IPS-18a (cell line): ENCODE measurements at regions not wholly inside any gene's neighbourhood (a gene's known extent, or its start where the extent isn't known, plus 50 kb on each side); places are given as distances from the start of the nearest gene placed in this dataset.

ENCODE experiments used
- H3K27ac ChIP-seq: one replicate; pipeline ENCODE4 v1.5.1; 2013; ENCODE audit warnings: low read length
- H3K27me3 ChIP-seq: one replicate; pipeline ENCODE4 v1.6.1; 2013; ENCODE audit warnings: mild to moderate bottlenecking, low read length; ENCODE audit not compliant: control insufficient read depth, insufficient read depth
- H3K36me3 ChIP-seq: one replicate; pipeline ENCODE4 v1.6.1; 2013; ENCODE audit warnings: low read depth, low read length; ENCODE audit not compliant: control insufficient read depth
- H3K4me1 ChIP-seq: one replicate; pipeline ENCODE4 v1.6.1; 2013; ENCODE audit warnings: low read depth, low read length; ENCODE audit not compliant: control insufficient read depth
- H3K4me3 ChIP-seq: one replicate; pipeline ENCODE4 v1.5.1; 2013; ENCODE audit warnings: low read length
- H3K9ac ChIP-seq: one replicate; pipeline ENCODE4 v1.6.1; 2013; ENCODE audit warnings: mild to moderate bottlenecking, low read length, moderate library complexity
- H3K9me3 ChIP-seq: one replicate; pipeline ENCODE4 v1.6.1; 2013; ENCODE audit warnings: low read depth, low read length; ENCODE audit not compliant: control insufficient read depth

DNA sequence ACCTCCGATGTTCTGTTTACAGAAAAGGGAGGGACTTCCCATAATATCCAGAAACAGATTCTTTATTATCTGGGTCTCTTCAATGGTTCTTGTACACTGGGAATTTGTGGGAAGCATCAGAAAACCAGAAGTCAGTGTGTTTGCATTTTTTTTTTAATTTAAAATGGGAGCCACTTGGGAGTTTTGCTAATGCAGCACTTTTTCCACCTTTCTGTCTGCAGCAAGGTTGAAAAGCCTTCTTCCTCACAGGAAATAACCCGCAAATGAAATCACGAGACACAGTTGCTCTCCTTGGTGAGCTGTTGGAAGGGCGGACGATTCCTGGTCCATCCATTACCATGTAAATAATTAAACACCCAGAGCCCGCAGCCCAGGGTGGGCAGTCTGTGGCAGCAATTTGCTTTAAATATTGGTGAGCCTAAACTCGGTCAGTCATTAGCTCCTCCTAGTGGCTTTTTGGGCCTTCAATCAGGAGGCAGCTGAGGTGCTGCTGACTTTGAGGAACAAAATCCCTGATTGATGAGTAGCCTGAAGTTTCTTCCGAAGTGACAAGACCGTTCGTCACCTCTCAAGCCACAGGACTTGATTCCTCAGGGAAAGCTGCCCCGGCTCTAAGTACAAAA lies 471.5 kb downstream of the EPHA4 start:
- H3K9me3 ChIP-seq, result no peaks in the 10 kb centered on the region
- H3K9ac ChIP-seq, result no peak overlapping the region
- no peak overlapping the region for H3K4me3 ChIP-seq
- no peak overlapping the region for H3K27ac ChIP-seq
- H3K36me3 ChIP-seq, result no peaks in the 10 kb centered on the region
- H3K4me1 ChIP-seq, result peaks cover 4% of the 10 kb centered on the region
- H3K27me3 ChIP-seq, result no peaks in the 10 kb centered on the region

DNA sequence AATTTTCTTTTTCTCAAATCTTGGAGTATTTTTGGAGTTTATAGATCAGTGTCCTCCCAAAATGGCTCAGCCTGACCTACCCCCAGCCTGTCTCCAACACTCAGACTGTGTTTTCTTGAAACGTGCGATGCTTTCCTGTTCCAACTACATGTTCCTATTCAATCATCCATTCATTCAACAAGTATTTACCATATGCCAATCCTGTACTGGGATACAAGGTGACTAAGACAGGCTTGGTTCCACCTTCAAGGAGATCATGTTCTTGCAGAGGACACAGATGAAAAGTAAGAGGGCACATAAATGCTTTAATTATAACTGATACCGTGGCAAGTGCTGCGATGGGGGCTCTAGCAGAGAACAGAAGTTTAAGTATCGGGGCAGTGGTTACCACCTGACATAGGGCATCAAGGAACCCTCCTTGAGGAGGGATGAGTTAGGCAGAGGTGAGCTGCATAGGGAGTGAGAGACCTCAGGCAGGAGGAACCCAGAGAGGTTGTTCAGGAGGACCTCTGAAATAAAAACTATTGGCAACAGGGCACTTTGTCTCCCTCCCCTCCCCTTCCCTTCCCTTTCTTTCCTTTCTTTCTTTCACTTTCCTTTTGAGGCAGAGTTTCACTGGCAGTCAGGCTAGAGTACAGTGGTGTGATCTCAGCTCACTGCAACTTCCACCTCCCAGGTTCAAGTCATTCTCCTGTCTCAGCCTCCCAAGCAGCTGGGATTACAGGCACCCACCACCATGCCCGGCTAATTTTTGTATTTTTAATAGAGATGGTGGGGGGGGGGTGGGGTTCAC lies 469.0 kb downstream of the EPHA4 start:
- Histone ChIP-seq H3K9ac (no peak overlapping the region), H3K27ac (no peak overlapping the region), H3K36me3 (no peaks in the 10 kb centered on the region), H3K4me1 (peaks cover 4% of the 10 kb centered on the region), H3K9me3 (no peaks in the 10 kb centered on the region), H3K27me3 (no peaks in the 10 kb centered on the region), H3K4me3 (no peak overlapping the region)

DNA sequence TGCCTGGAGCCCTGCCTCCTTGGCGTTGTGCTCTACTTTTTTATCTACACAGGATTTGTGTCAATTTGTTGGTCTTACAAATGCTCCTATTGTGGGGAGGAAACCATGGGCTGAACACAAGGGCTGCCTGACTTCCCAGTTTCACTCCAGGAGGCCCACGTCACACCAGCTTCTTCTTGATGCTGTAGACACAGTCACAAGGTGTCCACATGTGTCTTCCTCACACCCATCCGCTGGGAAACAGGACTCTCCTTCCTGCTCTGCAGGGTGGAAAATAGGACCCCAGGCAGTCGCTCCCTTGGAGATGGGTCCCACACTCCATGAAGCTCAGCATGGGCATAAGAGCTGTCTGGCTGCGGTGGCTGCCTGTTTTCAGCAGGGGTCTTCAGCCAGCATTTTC lies 468.2 kb downstream of the EPHA4 start:
- H3K4me1 ChIP-seq, result peaks cover 4% of the 10 kb centered on the region
- H3K9ac ChIP-seq, result no peak overlapping the region
- H3K4me3 ChIP-seq, result no peak overlapping the region
- no peaks in the 10 kb centered on the region for H3K27me3 ChIP-seq
- no peaks in the 10 kb centered on the region for H3K9me3 ChIP-seq
- H3K27ac ChIP-seq, result no peak overlapping the region
- no peaks in the 10 kb centered on the region for H3K36me3 ChIP-seq

DNA sequence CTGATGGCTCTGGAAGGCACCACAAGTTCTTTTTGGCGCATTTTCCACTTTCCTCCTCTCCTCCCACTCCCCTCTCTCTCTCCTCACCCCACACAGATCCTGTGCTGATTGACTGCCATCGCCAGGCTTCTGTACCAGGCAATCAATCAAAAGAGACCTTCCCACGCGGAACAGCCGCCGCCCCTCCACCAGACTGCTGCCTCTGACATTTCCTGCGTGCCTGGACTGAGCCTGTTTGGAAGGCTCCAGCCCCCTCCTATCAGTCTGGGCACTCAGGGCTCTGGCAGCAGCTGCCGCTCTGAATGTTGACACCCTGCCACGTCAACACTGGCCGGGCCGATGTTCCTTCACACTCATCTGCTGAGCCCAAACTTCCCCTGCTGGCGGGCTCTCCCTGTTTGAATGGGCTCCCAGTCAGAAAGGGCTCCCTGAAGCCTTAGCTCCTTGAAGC lies 467.7 kb downstream of the EPHA4 start:
- H3K9ac ChIP-seq, result no peak overlapping the region

DNA sequence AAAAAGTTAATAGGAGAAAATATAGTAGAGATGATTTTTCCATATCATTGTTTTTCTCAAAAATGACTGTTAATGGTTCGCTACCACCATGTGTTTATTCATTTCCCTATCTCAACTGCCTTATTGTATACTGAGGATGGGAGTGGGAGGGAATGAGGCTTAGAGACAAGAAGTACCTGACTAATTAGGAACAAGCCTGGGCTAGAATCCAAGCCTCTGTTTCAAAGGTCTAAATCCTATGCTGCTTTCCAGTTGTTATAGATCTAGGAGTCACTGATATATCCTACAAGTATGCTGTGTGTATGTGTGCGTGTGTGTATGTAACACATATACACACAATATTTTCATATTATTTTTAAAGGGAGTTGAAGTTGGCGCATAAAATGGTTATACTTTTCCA lies 465.9 kb downstream of the EPHA4 start:
- H3K27ac ChIP-seq, result no peak overlapping the region
- no peaks in the 10 kb centered on the region for H3K27me3 ChIP-seq
- H3K4me3 ChIP-seq, result no peak overlapping the region
- no peak overlapping the region for H3K9ac ChIP-seq
- H3K36me3 ChIP-seq, result no peaks in the 10 kb centered on the region
- H3K9me3 ChIP-seq, result no peaks in the 10 kb centered on the region
- peaks cover 4% of the 10 kb centered on the region for H3K4me1 ChIP-seq

More for the DNA sequence above, 467.7 kb downstream of the EPHA4 start:
- H3K4me1 ChIP-seq, result peaks cover 4% of the 10 kb centered on the region
- no peak overlapping the region for H3K4me3 ChIP-seq
- H3K36me3 ChIP-seq, result no peaks in the 10 kb centered on the region
- no peaks in the 10 kb centered on the region for H3K27me3 ChIP-seq
- no peak overlapping the region for H3K27ac ChIP-seq
- no peaks in the 10 kb centered on the region for H3K9me3 ChIP-seq

DNA sequence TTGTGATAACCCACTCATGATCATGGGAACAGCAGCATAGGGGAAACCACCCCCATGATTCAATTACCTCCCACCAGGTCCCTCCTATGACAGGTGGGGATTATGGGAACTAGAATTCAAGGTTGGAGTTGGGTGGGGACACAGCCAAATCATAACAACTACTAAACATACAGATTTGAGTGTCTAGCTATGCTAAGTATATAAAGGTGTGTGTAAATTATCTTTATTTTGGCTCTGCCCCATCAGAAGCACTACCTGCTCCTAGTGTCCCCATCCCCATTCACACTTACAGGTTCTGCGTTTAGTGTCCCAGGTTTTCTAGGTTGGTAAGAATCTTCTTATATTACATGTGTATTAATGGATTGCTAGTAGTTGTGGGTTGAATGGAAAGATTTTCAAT lies 464.7 kb downstream of the EPHA4 start:
- H3K27ac ChIP-seq, result no peak overlapping the region
- H3K9me3 ChIP-seq, result no peaks in the 10 kb centered on the region
- no peaks in the 10 kb centered on the region for H3K36me3 ChIP-seq
- H3K4me1 ChIP-seq, result peaks cover 4% of the 10 kb centered on the region
- no peaks in the 10 kb centered on the region for H3K27me3 ChIP-seq
- no peak overlapping the region for H3K4me3 ChIP-seq
- H3K9ac ChIP-seq, result no peak overlapping the region

DNA sequence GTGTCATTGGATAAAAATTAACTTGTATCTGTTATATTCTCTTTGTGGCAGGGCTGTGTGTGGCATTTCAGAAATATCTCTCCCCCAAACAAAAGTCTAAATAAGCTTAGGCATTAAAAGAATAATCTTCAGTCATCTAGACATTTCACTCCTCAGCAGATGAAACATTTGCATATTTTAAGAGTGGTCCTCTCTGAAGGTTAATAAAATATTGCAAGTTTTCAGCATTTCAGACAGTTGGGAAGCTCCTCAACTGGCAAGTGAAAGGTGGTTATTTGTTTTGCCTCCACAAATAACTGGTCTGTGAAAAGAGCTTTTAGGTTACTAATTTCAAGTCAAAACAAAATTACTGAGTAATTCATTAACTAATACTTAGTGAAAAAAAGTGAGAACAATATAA lies 462.6 kb downstream of the EPHA4 start:
- Histone ChIP-seq H3K36me3 (no peaks in the 10 kb centered on the region), H3K4me1 (peaks cover 2% of the 10 kb centered on the region), H3K9me3 (no peaks in the 10 kb centered on the region), H3K27ac (no peak overlapping the region), H3K27me3 (no peaks in the 10 kb centered on the region), H3K9ac (no peak overlapping the region), H3K4me3 (no peak overlapping the region)

DNA sequence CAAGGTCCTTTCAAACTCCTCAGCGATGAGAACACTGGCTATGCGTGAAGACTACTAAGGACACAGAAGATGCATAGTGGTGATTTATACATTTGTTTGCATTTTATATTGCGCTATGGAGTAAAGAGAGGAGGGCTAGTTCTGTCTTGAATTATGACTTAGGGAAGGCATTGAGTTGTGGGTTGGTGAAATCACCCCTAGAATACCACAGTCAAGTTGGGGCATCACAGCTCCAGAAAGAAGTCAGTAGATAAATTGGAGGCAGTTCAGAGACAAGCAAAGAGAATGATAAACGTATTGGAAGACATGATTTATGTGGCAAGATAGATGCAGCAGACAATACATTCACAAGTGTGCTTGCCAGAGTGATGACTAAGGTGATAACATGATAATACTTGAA lies 460.4 kb downstream of the EPHA4 start:
- Histone ChIP-seq H3K36me3 (no peaks in the 10 kb centered on the region), H3K9ac (no peak overlapping the region), H3K4me1 (no peaks in the 10 kb centered on the region), H3K27me3 (no peaks in the 10 kb centered on the region), H3K4me3 (no peak overlapping the region), H3K9me3 (no peaks in the 10 kb centered on the region), H3K27ac (no peak overlapping the region)

DNA sequence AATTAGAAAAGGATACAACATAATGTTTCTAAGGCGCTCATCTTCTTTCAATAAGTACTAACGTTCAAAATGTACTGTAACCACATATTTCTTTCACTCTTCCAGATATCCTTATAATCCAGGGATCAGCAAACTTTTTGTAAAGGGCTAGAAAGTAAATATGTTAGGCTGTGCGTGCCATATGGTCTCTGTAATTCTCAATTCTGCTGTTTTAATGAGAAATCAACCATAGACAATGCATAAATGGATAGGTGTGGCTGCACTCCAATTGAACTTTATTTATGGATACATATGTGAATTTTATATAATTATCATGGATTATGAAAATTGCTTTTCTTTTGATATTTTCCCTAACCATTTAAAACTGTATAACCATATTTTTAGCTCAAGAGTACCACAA lies 459.4 kb downstream of the EPHA4 start:
- H3K9me3 ChIP-seq, result no peaks in the 10 kb centered on the region
- no peak overlapping the region for H3K27ac ChIP-seq
- no peak overlapping the region for H3K4me3 ChIP-seq
- no peaks in the 10 kb centered on the region for H3K4me1 ChIP-seq
- H3K36me3 ChIP-seq, result no peaks in the 10 kb centered on the region
- no peak overlapping the region for H3K9ac ChIP-seq
- no peaks in the 10 kb centered on the region for H3K27me3 ChIP-seq

DNA sequence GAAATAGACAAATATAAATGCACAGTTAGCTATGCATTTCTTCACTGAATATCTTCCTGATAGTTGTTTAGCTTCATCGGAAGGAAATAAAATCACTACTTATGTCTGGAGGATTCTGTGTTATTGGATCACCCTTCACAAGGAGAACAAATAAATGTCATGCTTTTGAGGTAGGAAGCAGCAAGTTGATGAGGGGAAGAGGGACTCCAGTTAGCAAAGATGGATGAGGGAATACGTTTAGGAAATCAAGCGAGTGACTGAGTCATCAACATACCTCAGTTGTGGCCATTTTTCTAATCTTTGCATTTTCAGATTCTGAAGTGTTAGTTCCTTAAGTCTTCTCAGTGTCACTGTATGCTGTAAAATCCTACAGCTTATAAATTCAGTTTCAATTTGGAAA lies 456.2 kb downstream of the EPHA4 start:
- Histone ChIP-seq H3K4me3 (no peak overlapping the region), H3K36me3 (no peaks in the 10 kb centered on the region), H3K27me3 (no peaks in the 10 kb centered on the region), H3K9ac (no peak overlapping the region), H3K4me1 (no peaks in the 10 kb centered on the region), H3K9me3 (no peaks in the 10 kb centered on the region), H3K27ac (no peak overlapping the region)

DNA sequence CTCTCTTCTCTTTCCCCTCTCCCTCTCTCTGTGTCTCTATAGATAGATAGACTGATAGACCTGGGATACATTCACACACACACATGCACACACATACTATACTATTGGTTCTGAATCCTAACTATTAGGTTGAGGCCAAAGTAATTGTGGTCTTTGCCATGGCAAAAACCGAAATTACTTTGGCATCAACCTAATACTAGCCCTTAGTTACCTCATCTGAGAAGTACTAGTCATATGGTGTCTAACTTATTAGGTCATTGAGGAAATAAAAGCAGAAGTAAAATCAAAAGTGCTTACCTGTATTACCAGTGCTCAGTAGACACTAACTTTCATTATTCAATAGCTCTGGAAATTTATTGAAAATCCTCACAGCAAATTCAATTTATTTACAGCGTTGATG lies 451.5 kb downstream of the EPHA4 start:
- no peaks in the 10 kb centered on the region for H3K27me3 ChIP-seq
- no peak overlapping the region for H3K4me3 ChIP-seq
- H3K9ac ChIP-seq, result no peak overlapping the region
- no peaks in the 10 kb centered on the region for H3K36me3 ChIP-seq
- no peaks in the 10 kb centered on the region for H3K9me3 ChIP-seq
- peaks cover 4% of the 10 kb centered on the region for H3K4me1 ChIP-seq
- no peak overlapping the region for H3K27ac ChIP-seq

DNA sequence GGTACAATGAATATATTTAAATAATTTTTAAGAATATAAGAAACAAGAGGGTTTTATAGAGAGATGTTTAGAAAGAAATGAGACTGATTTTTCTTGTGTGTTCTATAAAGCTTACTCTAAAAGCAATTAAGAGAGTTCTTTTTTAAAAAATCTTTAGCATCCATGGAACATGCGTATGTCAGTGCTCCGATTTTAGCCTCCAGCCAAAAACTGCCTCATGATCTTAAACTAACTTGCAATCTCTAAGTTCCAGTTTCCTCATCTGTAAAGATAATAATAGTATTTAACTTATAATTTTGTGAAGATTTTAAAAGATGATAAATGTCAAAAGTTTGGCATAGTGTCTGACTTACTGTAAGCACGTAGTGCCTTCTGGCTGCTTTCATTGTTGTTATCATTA lies 448.7 kb downstream of the EPHA4 start:
- Histone ChIP-seq H3K9ac (no peak overlapping the region), H3K9me3 (peaks cover 4% of the 10 kb centered on the region), H3K4me3 (no peak overlapping the region)

More for the DNA sequence above, 448.7 kb downstream of the EPHA4 start:
- no peaks in the 10 kb centered on the region for H3K36me3 ChIP-seq
- H3K4me1 ChIP-seq, result peaks cover 4% of the 10 kb centered on the region
- H3K27me3 ChIP-seq, result no peaks in the 10 kb centered on the region
- no peak overlapping the region for H3K27ac ChIP-seq
